ENCODE measurements at regions not wholly inside any gene's neighbourhood (a gene's known extent, or its start where the extent isn't known, plus 50 kb on each side); places are given as distances from the start of the nearest gene placed in this dataset.

DNA sequence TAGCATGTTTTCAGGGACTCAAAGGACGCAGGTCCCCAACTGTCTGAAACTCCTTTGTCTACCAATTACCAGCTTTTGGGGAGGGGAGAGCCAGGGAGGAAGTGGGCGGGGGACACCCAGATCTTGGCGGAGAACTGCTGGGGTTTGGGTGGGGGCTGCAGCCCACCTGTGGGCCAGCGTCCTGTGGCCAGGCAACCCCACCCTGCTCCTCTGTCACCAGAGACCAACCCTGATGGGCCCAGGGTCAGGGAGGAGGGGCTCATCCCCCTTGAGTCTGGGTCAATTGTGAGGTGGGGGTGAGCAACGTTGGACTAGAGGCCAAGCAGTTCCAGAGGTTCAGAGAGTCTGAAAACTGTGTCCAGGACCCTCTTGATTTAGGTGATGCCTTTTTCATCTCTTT, 96.1 kb upstream of the TARDBP start:
- Histone ChIP-seq H3K9ac (ENCODE audit: low read length in 3 of 3) (no peak overlapping the region), H3K9me3 (ENCODE audit: control insufficient read depth in 2 of 3, insufficient read depth in 1 of 3, low read length in 3 of 3) (no peaks in the 10 kb centered on the region), H3K36me3 (ENCODE audit: control insufficient read depth in 2 of 3, insufficient read depth in 3 of 3, low read length in 3 of 3) (no peaks in the 10 kb centered on the region), H3K27me3 (ENCODE audit: control insufficient read depth, insufficient read depth, low read length) (no peaks in the 10 kb centered on the region), H3K4me1 (ENCODE audit: control insufficient read depth in 2 of 3, insufficient read depth in 2 of 3, low read depth in 1 of 3, low read length in 3 of 3) (no peaks in the 10 kb centered on the region), H3K27ac (ENCODE audit: low read depth in 2 of 2, low read length in 2 of 2) (no peak overlapping the region), H3K4me3 (ENCODE audit: low read length in 3 of 3) (no peak overlapping the region)
- FAIRE-seq = no peak
- TF ChIP-seq, protein P1, sequence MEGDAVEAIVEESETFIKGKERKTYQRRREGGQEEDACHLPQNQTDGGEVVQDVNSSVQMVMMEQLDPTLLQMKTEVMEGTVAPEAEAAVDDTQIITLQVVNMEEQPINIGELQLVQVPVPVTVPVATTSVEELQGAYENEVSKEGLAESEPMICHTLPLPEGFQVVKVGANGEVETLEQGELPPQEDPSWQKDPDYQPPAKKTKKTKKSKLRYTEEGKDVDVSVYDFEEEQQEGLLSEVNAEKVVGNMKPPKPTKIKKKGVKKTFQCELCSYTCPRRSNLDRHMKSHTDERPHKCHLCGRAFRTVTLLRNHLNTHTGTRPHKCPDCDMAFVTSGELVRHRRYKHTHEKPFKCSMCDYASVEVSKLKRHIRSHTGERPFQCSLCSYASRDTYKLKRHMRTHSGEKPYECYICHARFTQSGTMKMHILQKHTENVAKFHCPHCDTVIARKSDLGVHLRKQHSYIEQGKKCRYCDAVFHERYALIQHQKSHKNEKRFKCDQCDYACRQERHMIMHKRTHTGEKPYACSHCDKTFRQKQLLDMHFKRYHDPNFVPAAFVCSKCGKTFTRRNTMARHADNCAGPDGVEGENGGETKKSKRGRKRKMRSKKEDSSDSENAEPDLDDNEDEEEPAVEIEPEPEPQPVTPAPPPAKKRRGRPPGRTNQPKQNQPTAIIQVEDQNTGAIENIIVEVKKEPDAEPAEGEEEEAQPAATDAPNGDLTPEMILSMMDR (IDR thresholded peaks at IDR 0.05; ENCODE audit: borderline replicate concordance, extremely low read depth, insufficient read depth) = no peak
- intact Hi-C loops (cut with DNase I) = no loop called here
- DNase-seq = peak in 1 of 5 donors; percentile 28

DNA sequence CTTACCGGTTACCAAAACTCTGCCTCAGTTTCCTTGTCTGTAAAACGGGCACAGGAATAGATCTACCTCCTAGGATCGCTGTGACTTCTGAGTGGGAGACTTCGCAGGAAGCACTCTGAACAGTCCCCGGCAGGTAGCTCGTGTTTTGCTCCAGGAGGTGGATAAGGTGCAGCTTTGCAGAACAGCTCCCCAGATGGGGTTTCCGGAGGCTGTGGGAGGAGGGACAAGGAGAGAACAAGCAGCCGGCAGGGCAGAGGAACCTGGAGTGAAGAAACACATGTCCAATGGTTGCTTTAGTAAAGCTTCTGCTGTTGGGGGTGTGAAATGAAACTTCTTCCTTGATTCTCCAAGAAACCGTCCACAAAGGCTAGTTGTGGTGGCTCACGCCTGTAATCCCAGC, 95.5 kb upstream of the TARDBP start:
- FAIRE-seq (no peak), DNase-seq (peak in 1 of 5 donors; percentile 45)
- TF ChIP-seq, protein P1 (IDR thresholded peaks at IDR 0.05; ENCODE audit: borderline replicate concordance, extremely low read depth, insufficient read depth) = no peak
- Histone ChIP-seq H3K4me1 (ENCODE audit: control insufficient read depth in 2 of 3, insufficient read depth in 2 of 3, low read depth in 1 of 3, low read length in 3 of 3) (no peaks in the 10 kb centered on the region), H3K9ac (ENCODE audit: low read length in 3 of 3) (no peak overlapping the region), H3K27ac (ENCODE audit: low read depth in 2 of 2, low read length in 2 of 2) (no peak overlapping the region), H3K4me3 (ENCODE audit: low read length in 3 of 3) (no peak overlapping the region), H3K27me3 (ENCODE audit: control insufficient read depth, insufficient read depth, low read length) (no peaks in the 10 kb centered on the region), H3K9me3 (ENCODE audit: control insufficient read depth in 2 of 3, insufficient read depth in 1 of 3, low read length in 3 of 3) (no peaks in the 10 kb centered on the region), H3K36me3 (ENCODE audit: control insufficient read depth in 2 of 3, insufficient read depth in 3 of 3, low read length in 3 of 3) (no peaks in the 10 kb centered on the region)
- intact Hi-C loops (cut with DNase I) = no loop called here

DNA sequence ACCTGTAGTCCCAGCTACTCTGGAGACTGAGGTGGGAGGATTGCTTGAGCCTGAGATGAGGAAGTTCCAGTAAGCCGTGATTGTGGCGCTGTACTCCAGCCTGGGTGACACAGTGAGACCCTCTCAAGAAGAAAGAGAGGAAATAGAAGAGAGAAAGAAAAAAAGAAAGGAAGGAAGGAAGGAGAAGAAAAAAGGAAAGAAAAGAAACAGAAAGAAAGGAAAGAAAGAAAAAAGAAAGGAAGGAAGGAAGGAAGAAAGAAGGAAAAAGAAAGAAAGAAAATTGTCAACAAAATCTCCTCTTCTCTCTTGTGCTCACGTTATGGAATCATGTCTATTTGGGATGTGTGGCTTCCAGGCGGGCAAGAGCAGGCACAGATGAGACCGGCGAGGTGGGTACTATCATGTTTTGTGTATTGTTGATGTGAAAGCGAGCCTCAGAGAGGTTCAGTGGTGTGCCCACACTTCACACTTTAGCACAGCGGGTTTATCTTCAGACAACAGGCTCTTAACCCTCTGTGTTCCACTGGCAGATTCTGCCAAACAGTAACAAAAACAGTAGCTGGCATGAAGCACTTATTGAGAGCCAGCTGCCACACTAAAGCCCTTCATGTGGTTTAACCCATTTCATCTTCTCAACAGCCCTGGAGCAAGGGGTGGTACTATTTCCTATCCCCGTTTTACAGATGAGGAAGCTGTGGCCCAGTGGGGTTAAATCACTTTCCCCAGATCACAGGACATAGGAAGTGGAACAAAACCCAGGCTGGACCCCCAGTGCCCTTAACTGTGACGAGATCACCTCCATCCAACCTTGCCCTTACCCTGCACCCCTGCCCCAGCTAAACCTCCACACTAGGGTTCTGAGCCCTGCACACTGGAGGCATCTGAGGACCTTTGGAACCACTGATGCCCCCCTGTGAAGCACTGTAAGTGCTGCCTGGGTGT, 94.7 kb upstream of the TARDBP start:
- Histone ChIP-seq H3K9ac (ENCODE audit: low read length in 3 of 3) (no peak overlapping the region), H3K9me3 (ENCODE audit: control insufficient read depth in 2 of 3, insufficient read depth in 1 of 3, low read length in 3 of 3) (no peaks in the 10 kb centered on the region), H3K36me3 (ENCODE audit: control insufficient read depth in 2 of 3, insufficient read depth in 3 of 3, low read length in 3 of 3) (no peaks in the 10 kb centered on the region), H3K27me3 (ENCODE audit: control insufficient read depth, insufficient read depth, low read length) (no peaks in the 10 kb centered on the region), H3K4me1 (ENCODE audit: control insufficient read depth in 2 of 3, insufficient read depth in 2 of 3, low read depth in 1 of 3, low read length in 3 of 3) (no peaks in the 10 kb centered on the region), H3K27ac (ENCODE audit: low read depth in 2 of 2, low read length in 2 of 2) (no peak overlapping the region), H3K4me3 (ENCODE audit: low read length in 3 of 3) (no peak overlapping the region)
- FAIRE-seq = no peak
- DNase-seq = peak in 1 of 5 donors; percentile 16
- TF ChIP-seq, protein P1 (IDR thresholded peaks at IDR 0.05; ENCODE audit: borderline replicate concordance, extremely low read depth, insufficient read depth) = no peak
- intact Hi-C loops (cut with DNase I) = no loop called here
